H9 (cell line): ENCODE measurements at regions not wholly inside any gene's neighbourhood (a gene's known extent, or its start where the extent isn't known, plus 50 kb on each side); places are given as distances from the start of the nearest gene placed in this dataset.

Experiments used
- DNase-seq: peaks from one replicate; pipeline ENCODE4 v3.0.0-alpha.2; 2017
- H2AFZ ChIP-seq: one replicate; pipeline ENCODE4 v1.6.1; 2013; ENCODE audit warnings: mild to moderate bottlenecking, low read length, control low read depth, moderate library complexity
- H2AK5ac ChIP-seq: 2 replicates; pipeline ENCODE4 v1.6.1; 2013; ENCODE audit warnings: low read length, control low read depth, mixed read lengths; ENCODE audit not compliant: insufficient read length
- H2BK120ac ChIP-seq: one replicate; pipeline ENCODE4 v1.6.1; 2013; ENCODE audit warnings: low read depth, mild to moderate bottlenecking, low read length, control low read depth, inconsistent platforms; ENCODE audit not compliant: poor library complexity, severe bottlenecking
- H2BK12ac ChIP-seq: 2 replicates; pipeline ENCODE4 v1.6.1; 2013; ENCODE audit warnings: low read length, control low read depth, mixed read lengths, low read depth; ENCODE audit not compliant: insufficient read length
- H2BK15ac ChIP-seq: 2 replicates; pipeline ENCODE4 v1.6.1; 2013; ENCODE audit warnings: low read depth, low read length, control low read depth
- H2BK20ac ChIP-seq: one replicate; pipeline ENCODE4 v1.6.1; 2013; ENCODE audit warnings: low read depth, mild to moderate bottlenecking, low read length, control low read depth, inconsistent platforms; ENCODE audit not compliant: poor library complexity, severe bottlenecking
- H2BK5ac ChIP-seq: 2 replicates; pipeline ENCODE4 v1.6.1; 2013; ENCODE audit warnings: low read length, control low read depth, mixed read lengths; ENCODE audit not compliant: insufficient read length
- H3K14ac ChIP-seq: 2 replicates; pipeline ENCODE4 v1.6.1; 2013; ENCODE audit warnings: low read length, control low read depth; ENCODE audit not compliant: insufficient read depth
- H3K18ac ChIP-seq: 2 replicates; pipeline ENCODE4 v1.6.1; 2013; ENCODE audit warnings: low read depth, mild to moderate bottlenecking, mixed read lengths, low read length, control low read depth; ENCODE audit not compliant: insufficient read length
- H3K23ac ChIP-seq: 2 replicates; pipeline ENCODE4 v1.6.1; 2013; ENCODE audit warnings: low read length, control low read depth, mixed read lengths, low read depth; ENCODE audit not compliant: insufficient read length
- H3K23me2 ChIP-seq: 2 replicates; pipeline ENCODE4 v1.6.1; 2013; ENCODE audit warnings: low read depth, mild to moderate bottlenecking, mixed read lengths, low read length, control low read depth; ENCODE audit not compliant: insufficient read length, poor library complexity, severe bottlenecking
- H3K27ac ChIP-seq: 2 replicates; pipeline ENCODE4 v1.5.1; 2013; ENCODE audit warnings: low read length, control low read depth, mixed read lengths, low read depth; ENCODE audit not compliant: insufficient read length
- H3K27me3 ChIP-seq: 2 replicates; pipeline ENCODE4 v1.6.1; 2013; ENCODE audit warnings: low read length, control low read depth, inconsistent platforms; ENCODE audit not compliant: insufficient read depth
- H3K4ac ChIP-seq: 2 replicates; pipeline ENCODE4 v1.6.1; 2013; ENCODE audit warnings: low read depth, mild to moderate bottlenecking, control low read depth, inconsistent platforms, low read length, moderate library complexity
- H3K4me1 ChIP-seq: 2 replicates; pipeline ENCODE4 v1.6.1; 2013; ENCODE audit warnings: low read length, control low read depth, inconsistent platforms; ENCODE audit not compliant: insufficient read depth
- H3K4me2 ChIP-seq: 2 replicates; pipeline ENCODE4 v1.6.1; 2013; ENCODE audit warnings: low read length, control low read depth, mixed read lengths; ENCODE audit not compliant: insufficient read length, insufficient read depth
- H3K56ac ChIP-seq: 2 replicates; pipeline ENCODE4 v1.6.1; 2013; ENCODE audit warnings: low read depth, mild to moderate bottlenecking, mixed read lengths, low read length, control low read depth; ENCODE audit not compliant: insufficient read length
- H3K79me1 ChIP-seq: 2 replicates; pipeline ENCODE4 v1.6.1; 2013; ENCODE audit warnings: low read depth, mild to moderate bottlenecking, moderate library complexity, low read length, control low read depth, inconsistent platforms; ENCODE audit not compliant: insufficient read depth, poor library complexity, severe bottlenecking
- H3K79me2 ChIP-seq: 2 replicates; pipeline ENCODE4 v1.6.1; 2013; ENCODE audit warnings: low read length, control low read depth, inconsistent platforms; ENCODE audit not compliant: insufficient read depth
- H3K9ac ChIP-seq: 2 replicates; pipeline ENCODE4 v1.6.1; 2013; ENCODE audit warnings: low read length, control low read depth, mixed read lengths; ENCODE audit not compliant: insufficient read length; ENCODE audit errors: extremely low read depth
- H3K9me3 ChIP-seq: one replicate; pipeline ENCODE4 v1.6.1; 2013; ENCODE audit warnings: low read depth, low read length, inconsistent platforms; ENCODE audit not compliant: control insufficient read depth
- H3T11ph ChIP-seq: one replicate; pipeline ENCODE4 v1.6.1; 2013; ENCODE audit warnings: mild to moderate bottlenecking, low read length, control low read depth, inconsistent platforms
- H4K20me1 ChIP-seq: one replicate; pipeline ENCODE4 v1.6.1; 2013; ENCODE audit not compliant: control insufficient read depth, insufficient read length, insufficient read depth
- H4K5ac ChIP-seq: 2 replicates; pipeline ENCODE4 v1.6.1; 2013; ENCODE audit warnings: low read depth, mild to moderate bottlenecking, mixed read lengths, low read length, control low read depth; ENCODE audit not compliant: insufficient read length
- H4K8ac ChIP-seq: replicated peaks from 2 replicates; pipeline ENCODE4 v1.6.1; 2013; ENCODE audit warnings: low read length, control low read depth, mixed read lengths, low read depth; ENCODE audit not compliant: insufficient read length
- H4K91ac ChIP-seq: 2 replicates; pipeline ENCODE4 v1.6.1; 2013; ENCODE audit warnings: low read depth, mild to moderate bottlenecking, moderate library complexity, mixed read lengths, low read length, control low read depth; ENCODE audit not compliant: insufficient read length
- H3K27ac Mint-ChIP-seq, 3 experiments: 2 replicates in 2 of 3; 3 replicates in 1 of 3; pipeline ENCODE4 v1.8.0; 2020 to 2021; ENCODE audit warnings: mixed read lengths in 3 of 3, mild to moderate bottlenecking in 1 of 3, moderate library complexity in 1 of 3
- H3K27me3 Mint-ChIP-seq: 2 replicates; pipeline ENCODE4 v1.8.0; 2021; ENCODE audit warnings: low read depth, mild to moderate bottlenecking, moderate library complexity, mixed read lengths
- H3K36me3 Mint-ChIP-seq, 3 experiments: 2 replicates in 2 of 3; 3 replicates in 1 of 3; pipeline ENCODE4 v1.8.0; 2020 to 2021; ENCODE audit warnings: low read depth in 3 of 3, mixed read lengths in 3 of 3; ENCODE audit not compliant: insufficient read depth in 1 of 3
- H3K4me1 Mint-ChIP-seq, 2 experiments: 2 replicates each; pipeline ENCODE4 v1.8.0; 2020; ENCODE audit warnings: mixed read lengths in 2 of 2
- H3K4me3 Mint-ChIP-seq, 2 experiments: 2 replicates in 1 of 2; 3 replicates in 1 of 2; pipeline ENCODE4 v1.8.0; 2020 to 2021; ENCODE audit warnings: mild to moderate bottlenecking in 2 of 2, mixed read lengths in 2 of 2, moderate library complexity in 1 of 2
- H3K9me3 Mint-ChIP-seq, 2 experiments: 2 replicates in 1 of 2; 3 replicates in 1 of 2; pipeline ENCODE4 v1.8.0; 2020; ENCODE audit warnings: mild to moderate bottlenecking in 2 of 2, mixed read lengths in 2 of 2, moderate library complexity in 1 of 2
- WGBS: extraction: QIAGEN DNeasy Blood & Tissue Kit; methylation state at CpG from one replicate; pipeline ENCODE4 v1.1.7; 2013; ENCODE audit warnings: missing lambda C conversion rate, low lambda C conversion rate, mixed read lengths; ENCODE audit not compliant: insufficient read length; ENCODE audit errors: extremely low coverage; 5-methylcytosine and 5-hydroxymethylcytosine counted together
- TF ChIP-seq, protein P1 (sequence below): fragments of 200-600 bp; sonication (generic); conservative IDR thresholded peaks from 3 replicates; pipeline ENCODE4 v1.8.0; 2021; ENCODE audit warnings: antibody characterized with exemption, mild to moderate bottlenecking

GRCh38 chr6:118745156-118745555, 93.8 kb upstream of the CEP85L start:
- H3K27ac Mint-ChIP-seq: peak overlapping the region in 1 of 3 experiments; percentile 27; a peak in 1 of 7 replicates
- Histone ChIP-seq H3K27ac (no peak overlapping the region), H3K79me2 (no peaks in the 10 kb centered on the region), H3K56ac (no peak overlapping the region), H3K9ac (no peak overlapping the region), H3K14ac (no peak overlapping the region), H3K4me2 (no peak overlapping the region), H2AFZ (no peak overlapping the region), H3K23ac (no peak overlapping the region), H3T11ph (no peak overlapping the region), H2BK20ac (no peak overlapping the region), H3K4me1 (peaks cover 6% of the 10 kb centered on the region; the same call in 1 of the 2 replicates), H2BK12ac (no peak overlapping the region), H2BK120ac (no peak overlapping the region), H2AK5ac (no peak overlapping the region), H4K8ac (no peak overlapping the region), H3K9me3 (no peaks in the 10 kb centered on the region), H3K18ac (no peak overlapping the region), H3K27me3 (no peaks in the 10 kb centered on the region), H4K91ac (no peak overlapping the region), H2BK5ac (no peak overlapping the region), H2BK15ac (no peak overlapping the region), H4K20me1 (no peaks in the 10 kb centered on the region), H3K79me1 (no peaks in the 10 kb centered on the region), H4K5ac (no peak overlapping the region), H3K23me2 (no peaks in the 10 kb centered on the region), H3K4ac (no peak overlapping the region)
- peaks cover 9 to 10% of the 10 kb centered on the region in 2 experiments for H3K4me1 Mint-ChIP-seq
- no peak for DNase-seq
- no peak overlapping the region for H3K4me3 Mint-ChIP-seq
- H3K27me3 Mint-ChIP-seq: no peaks in the 10 kb centered on the region
- H3K36me3 Mint-ChIP-seq: no peaks in the 10 kb centered on the region
- no peaks in the 10 kb centered on the region for H3K9me3 Mint-ChIP-seq
- TF ChIP-seq, protein P1, sequence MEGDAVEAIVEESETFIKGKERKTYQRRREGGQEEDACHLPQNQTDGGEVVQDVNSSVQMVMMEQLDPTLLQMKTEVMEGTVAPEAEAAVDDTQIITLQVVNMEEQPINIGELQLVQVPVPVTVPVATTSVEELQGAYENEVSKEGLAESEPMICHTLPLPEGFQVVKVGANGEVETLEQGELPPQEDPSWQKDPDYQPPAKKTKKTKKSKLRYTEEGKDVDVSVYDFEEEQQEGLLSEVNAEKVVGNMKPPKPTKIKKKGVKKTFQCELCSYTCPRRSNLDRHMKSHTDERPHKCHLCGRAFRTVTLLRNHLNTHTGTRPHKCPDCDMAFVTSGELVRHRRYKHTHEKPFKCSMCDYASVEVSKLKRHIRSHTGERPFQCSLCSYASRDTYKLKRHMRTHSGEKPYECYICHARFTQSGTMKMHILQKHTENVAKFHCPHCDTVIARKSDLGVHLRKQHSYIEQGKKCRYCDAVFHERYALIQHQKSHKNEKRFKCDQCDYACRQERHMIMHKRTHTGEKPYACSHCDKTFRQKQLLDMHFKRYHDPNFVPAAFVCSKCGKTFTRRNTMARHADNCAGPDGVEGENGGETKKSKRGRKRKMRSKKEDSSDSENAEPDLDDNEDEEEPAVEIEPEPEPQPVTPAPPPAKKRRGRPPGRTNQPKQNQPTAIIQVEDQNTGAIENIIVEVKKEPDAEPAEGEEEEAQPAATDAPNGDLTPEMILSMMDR: no peak
- WGBS: no CpG with 5 or more reads among the region's 7 CpGs
